HG03558 (cell line): ENCODE measurements at regions not wholly inside any gene's neighbourhood (a gene's known extent, or its start where the extent isn't known, plus 50 kb on each side); places are given as distances from the start of the nearest gene placed in this dataset.

Source experiments
- ATAC-seq: cut with Tn5 transposase; IDR thresholded peaks from one replicate; pipeline ENCODE4 v1.9.1; 2021; ENCODE audit warnings: moderate number of reproducible peaks; ENCODE audit not compliant: unreplicated experiment; ENCODE audit errors: extremely low read depth

- ATAC-seq, result no peak
Observed at GRCh38 chr2:160928854-160929301, 231.3 kb upstream of the TANK start.

GRCh38 chr2:160931531-160931930, 228.7 kb upstream of the TANK start:
- no peak for ATAC-seq

- no peak for ATAC-seq
Observed at GRCh38 chr2:160932960-160933359, 227.3 kb upstream of the TANK start.

DNA sequence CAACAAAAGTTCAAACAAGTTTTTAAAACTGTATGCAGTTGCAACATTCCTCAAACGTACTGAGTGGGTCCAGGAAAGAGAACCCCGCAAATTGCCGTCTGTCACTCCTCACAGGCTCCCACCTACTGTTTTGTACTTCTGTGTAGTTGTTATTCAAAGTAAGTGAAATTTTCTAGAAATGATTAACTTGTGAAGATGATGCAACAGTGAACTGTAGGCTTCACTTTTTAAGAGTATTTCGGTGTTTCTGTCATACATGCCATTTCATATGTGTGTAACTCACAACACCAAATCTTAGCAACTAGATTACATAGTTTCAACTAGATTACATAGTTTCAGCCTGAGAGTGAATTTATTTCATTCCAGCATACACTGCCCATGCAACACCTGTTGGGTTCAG, 226.0 kb upstream of the TANK start:
- ATAC-seq, result no peak

DNA sequence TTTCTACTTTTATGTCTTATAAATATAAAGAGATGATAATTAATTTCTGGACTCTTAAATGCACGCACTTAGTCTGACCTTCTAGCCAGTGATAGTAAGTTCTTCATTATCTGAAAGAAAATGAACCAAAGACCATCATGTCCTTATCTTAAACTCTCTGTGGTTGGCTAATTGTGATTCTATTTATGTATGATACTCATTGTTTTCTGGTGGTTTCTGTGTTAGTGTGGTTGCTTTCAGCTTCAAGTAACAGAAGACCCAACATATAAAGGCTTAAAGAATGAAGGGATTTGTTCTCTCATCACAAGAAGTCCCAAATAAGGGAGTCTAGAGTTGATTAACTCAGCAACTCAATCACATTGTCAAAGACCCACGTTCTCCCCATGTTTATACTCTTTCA, 225.2 kb upstream of the TANK start:
- no peak for ATAC-seq

DNA sequence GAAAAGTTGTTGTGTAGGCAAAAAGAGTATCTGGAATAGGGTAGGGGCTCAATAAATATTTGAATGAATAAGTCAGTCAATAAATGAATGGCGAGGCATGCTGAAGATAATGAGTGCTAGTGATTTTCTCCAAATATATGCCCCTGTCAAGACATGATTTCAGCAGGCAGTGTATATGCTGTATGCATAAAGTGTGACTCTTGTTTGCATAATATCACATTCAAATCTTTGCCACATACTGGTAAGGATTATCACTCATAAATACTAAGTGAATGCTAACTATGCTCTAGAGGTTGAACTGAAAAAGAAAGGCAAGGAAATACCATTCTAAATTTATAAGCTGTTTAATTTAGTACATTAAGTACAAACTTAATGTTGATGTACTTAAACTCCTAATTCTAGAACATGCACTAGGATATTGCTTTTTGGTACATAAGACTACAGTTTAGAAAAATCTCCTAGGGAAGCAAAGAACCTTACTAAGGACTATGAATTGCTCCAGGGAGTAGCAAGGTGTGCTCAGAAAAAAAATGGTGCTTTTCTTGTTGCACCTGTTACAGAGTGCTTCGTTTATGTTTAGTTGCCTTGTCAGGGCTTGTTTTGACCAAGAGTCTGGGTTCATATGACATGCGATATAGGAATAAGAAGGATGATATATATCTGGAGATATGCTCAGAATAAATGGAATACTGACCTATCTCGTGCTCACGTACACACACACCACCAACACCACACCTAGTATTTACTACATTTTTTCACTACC, 224.0 kb upstream of the TANK start:
- no peak for ATAC-seq

- no peak for ATAC-seq
Observed at GRCh38 chr2:160940271-160940670, 220.0 kb upstream of the TANK start.

DNA sequence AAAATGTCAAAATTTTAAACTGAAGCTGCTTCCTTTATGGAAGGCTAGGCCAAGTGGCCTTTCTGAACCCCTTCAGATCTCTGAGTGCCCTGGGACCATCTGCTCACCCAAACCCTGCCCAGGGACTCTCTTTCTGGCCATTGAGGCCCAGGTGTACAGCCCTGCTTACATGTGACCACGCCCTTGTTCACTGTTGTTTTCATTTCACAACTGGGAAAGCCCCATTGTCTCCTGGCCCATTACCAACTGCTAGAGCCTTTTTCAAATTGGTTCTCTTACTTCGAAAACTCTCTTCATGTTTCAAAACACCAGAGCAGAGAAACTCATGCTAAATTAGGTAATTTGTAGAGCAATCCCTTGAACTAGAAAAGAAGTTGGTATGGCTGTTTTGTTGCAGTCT, 219.5 kb upstream of the TANK start:
- ATAC-seq, result peak; percentile 55

GRCh38 chr2:160941290-160941846, 218.9 kb upstream of the TANK start:
- ATAC-seq, result no peak

GRCh38 chr2:160942476-160943142, 217.6 kb upstream of the TANK start:
- no peak for ATAC-seq

- ATAC-seq, result no peak
Observed at GRCh38 chr2:160943414-160943813, 216.8 kb upstream of the TANK start.

GRCh38 chr2:160952464-160953254, 207.6 kb upstream of the TANK start:
- no peak for ATAC-seq

- no peak for ATAC-seq
Observed at GRCh38 chr2:160955578-160955977, 204.7 kb upstream of the TANK start.

DNA sequence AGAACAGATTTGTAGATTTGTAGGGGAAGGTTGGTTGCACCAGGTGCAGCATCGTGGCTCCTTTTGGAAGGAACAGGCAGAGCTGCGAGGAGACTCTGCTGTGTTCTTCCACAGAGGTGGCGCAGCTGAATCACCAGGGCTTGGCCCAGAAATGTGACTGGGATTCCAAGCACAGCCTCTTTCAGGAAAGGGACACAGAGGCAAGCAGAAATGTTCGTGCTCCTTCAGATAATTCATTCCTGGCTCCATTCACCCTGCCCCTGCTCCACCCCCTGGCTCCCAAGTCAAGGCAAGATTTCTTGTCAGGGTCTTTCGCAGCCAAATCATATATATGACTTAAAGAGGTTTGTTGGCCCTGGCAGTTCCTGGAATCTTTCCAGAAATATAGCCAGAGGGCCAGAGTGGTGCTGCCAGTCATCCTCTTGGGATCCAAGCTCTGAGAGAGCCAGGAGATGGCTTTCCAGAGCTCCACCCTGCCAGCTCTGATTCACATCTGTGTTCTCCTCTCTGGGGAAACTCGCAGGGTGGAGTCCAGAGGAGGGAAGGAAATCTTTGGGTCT, 203.9 kb upstream of the TANK start:
- no peak for ATAC-seq

DNA sequence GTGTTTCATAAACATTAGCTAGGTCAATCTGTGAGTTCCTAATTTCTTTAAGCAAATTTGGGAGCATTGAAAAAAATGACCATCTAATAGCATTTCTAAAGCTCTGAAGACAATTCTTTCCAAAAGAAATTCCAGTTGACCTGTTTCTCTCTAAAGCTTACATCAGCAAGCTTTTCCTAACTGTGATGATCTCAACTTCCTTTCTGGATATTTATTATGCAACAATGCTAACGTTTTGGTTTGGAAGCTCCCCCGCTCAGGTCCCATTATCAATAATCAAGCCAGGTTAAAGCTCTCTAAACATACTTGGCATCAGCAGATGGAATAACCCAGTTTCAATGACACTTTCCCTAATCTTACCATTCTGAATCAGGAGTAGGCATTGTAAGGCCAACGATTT, 196.3 kb upstream of the TANK start:
- ATAC-seq, result no peak

GRCh38 chr2:160967523-160967922, 192.7 kb upstream of the TANK start:
- no peak for ATAC-seq

GRCh38 chr2:160968183-160968582, 192.0 kb upstream of the TANK start:
- no peak for ATAC-seq

- ATAC-seq, result no peak
Observed at GRCh38 chr2:160970052-160970965, 189.9 kb upstream of the TANK start.

GRCh38 chr2:160973991-160974390, 186.2 kb upstream of the TANK start:
- ATAC-seq, result no peak
